ENCODE measurements at regions not wholly inside any gene's neighbourhood (a gene's known extent, or its start where the extent isn't known, plus 50 kb on each side); places are given as distances from the start of the nearest gene placed in this dataset.
"Not testable (repeated sequence)": the region's sequence is repeated elsewhere in the genome, so short reads cannot be mapped to it uniquely, and the experiment has no call there.

- intact Hi-C loops (cut with micrococcal nuclease): no loop called here
- H3K4me1 ChIP-seq: no peaks in the 10 kb centered on the region
- no peaks in the 10 kb centered on the region for H3K36me3 ChIP-seq
- H3K4me3 ChIP-seq: no peak overlapping the region
- no peak for DNase-seq
- no peaks in the 10 kb centered on the region for H3K9me3 ChIP-seq (replicated peaks)
- H3K27me3 ChIP-seq (ENCODE audit: low read depth): no peaks in the 10 kb centered on the region
- TF ChIP-seq CTCF (IDR thresholded peaks at IDR 0.05; ENCODE audit: borderline replicate concordance): no peak
- no peak overlapping the region for H3K27ac ChIP-seq (replicated peaks)
These were observed 282.5 kb downstream of the SUCLA2 start for GRCh38 chr13:47718556-47718955.

- no peak for TF ChIP-seq CTCF (IDR thresholded peaks at IDR 0.05; ENCODE audit: borderline replicate concordance)
- no peak for DNase-seq
- Histone ChIP-seq H3K27ac (replicated peaks) (no peak overlapping the region), H3K36me3 (no peaks in the 10 kb centered on the region), H3K4me3 (no peak overlapping the region), H3K9me3 (replicated peaks) (no peaks in the 10 kb centered on the region), H3K4me1 (no peaks in the 10 kb centered on the region), H3K27me3 (ENCODE audit: low read depth) (peaks cover 6% of the 10 kb centered on the region)
- intact Hi-C loops (cut with micrococcal nuclease): no loop called here
These were observed 292.7 kb downstream of the SUCLA2 start for GRCh38 chr13:47708386-47708785.

GRCh38 chr13:47707414-47707813 is 293.7 kb downstream of the SUCLA2 start:
- Histone ChIP-seq H3K4me1 (no peaks in the 10 kb centered on the region), H3K27ac (replicated peaks) (no peak overlapping the region), H3K27me3 (ENCODE audit: low read depth) (peaks cover 6% of the 10 kb centered on the region), H3K36me3 (no peaks in the 10 kb centered on the region), H3K4me3 (no peak overlapping the region), H3K9me3 (replicated peaks) (no peaks in the 10 kb centered on the region)
- no peak for TF ChIP-seq CTCF (IDR thresholded peaks at IDR 0.05; ENCODE audit: borderline replicate concordance)
- no peak for DNase-seq
- intact Hi-C loops (cut with micrococcal nuclease): no loop called here

GRCh38 chr13:47705185-47705584 is 295.9 kb downstream of the SUCLA2 start:
- Histone ChIP-seq H3K9me3 (replicated peaks) (no peaks in the 10 kb centered on the region), H3K36me3 (no peaks in the 10 kb centered on the region), H3K27me3 (ENCODE audit: low read depth) (no peaks in the 10 kb centered on the region), H3K4me3 (no peak overlapping the region), H3K4me1 (no peaks in the 10 kb centered on the region), H3K27ac (replicated peaks) (no peak overlapping the region)
- no peak for DNase-seq
- intact Hi-C loops (cut with micrococcal nuclease): no loop called here
- no peak for TF ChIP-seq CTCF (IDR thresholded peaks at IDR 0.05; ENCODE audit: borderline replicate concordance)

- no peak for DNase-seq
- H3K36me3 ChIP-seq: no peaks in the 10 kb centered on the region
- intact Hi-C loops (cut with micrococcal nuclease): no loop called here
- H3K9me3 ChIP-seq (replicated peaks): no peaks in the 10 kb centered on the region
- no peaks in the 10 kb centered on the region for H3K27me3 ChIP-seq (ENCODE audit: low read depth)
- H3K4me3 ChIP-seq: no peak overlapping the region
- no peaks in the 10 kb centered on the region for H3K4me1 ChIP-seq
- H3K27ac ChIP-seq (replicated peaks): no peak overlapping the region
- no peak for TF ChIP-seq CTCF (IDR thresholded peaks at IDR 0.05; ENCODE audit: borderline replicate concordance)
These were observed 304.4 kb downstream of the SUCLA2 start for GRCh38 chr13:47696674-47697073.

- no peak for TF ChIP-seq CTCF (IDR thresholded peaks at IDR 0.05; ENCODE audit: borderline replicate concordance)
- DNase-seq: no peak
These were observed 313.5 kb downstream of the SUCLA2 start for GRCh38 chr13:47687577-47687976.

GRCh38 chr13:47685156-47685555 is 315.9 kb downstream of the SUCLA2 start:
- not testable (repeated sequence) for H3K9me3 ChIP-seq (replicated peaks)

More at GRCh38 chr13:47687577-47687976, 313.5 kb downstream of the SUCLA2 start:
- Histone ChIP-seq H3K4me3 (no peak overlapping the region), H3K27me3 (ENCODE audit: low read depth) (no peaks in the 10 kb centered on the region), H3K27ac (replicated peaks) (no peak overlapping the region), H3K36me3 (no peaks in the 10 kb centered on the region), H3K4me1 (no peaks in the 10 kb centered on the region), H3K9me3 (replicated peaks) (peaks cover 6% of the 10 kb centered on the region)
- intact Hi-C loops (cut with micrococcal nuclease): no loop called here

More at GRCh38 chr13:47685156-47685555, 315.9 kb downstream of the SUCLA2 start:
- H3K4me3 ChIP-seq; H3K27ac ChIP-seq (replicated peaks); H3K36me3 ChIP-seq; H3K4me1 ChIP-seq; H3K27me3 ChIP-seq (ENCODE audit: low read depth); intact Hi-C loops (cut with micrococcal nuclease); DNase-seq: not testable (repeated sequence)

Measured in left ventricle myocardium inferior (tissue), 1 donor.